ENCODE measurements at regions not wholly inside any gene's neighbourhood (a gene's known extent, or its start where the extent isn't known, plus 50 kb on each side); places are given as distances from the start of the nearest gene placed in this dataset.

DNA sequence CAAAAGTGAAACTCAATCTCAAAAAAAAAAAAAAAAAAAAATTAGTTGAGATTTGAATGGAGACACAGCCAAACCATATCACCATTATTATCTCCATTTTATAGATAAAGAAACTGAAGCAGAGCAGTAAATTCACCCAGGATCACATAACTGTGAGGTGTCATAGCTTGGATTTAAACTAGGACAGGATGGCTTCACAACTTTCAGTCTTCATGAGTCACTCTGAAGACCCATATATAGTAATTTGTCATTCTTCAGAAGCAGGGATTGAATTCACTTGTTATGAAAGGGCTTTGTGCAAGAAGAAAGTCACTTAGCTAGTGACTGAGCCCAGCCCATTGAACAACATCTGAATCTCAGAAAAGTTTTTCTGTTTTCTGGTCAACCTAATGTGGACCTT lies 60.5 kb upstream of the LRIG1 start:
- ChIA-PET POLR2A (no interaction called here), CTCF (no interaction called here)
- TF ChIP-seq CTBP1 (IDR thresholded peaks at IDR 0.05; ENCODE audit: borderline replicate concordance), result no peak
- TF ChIP-seq L3MBTL2 (conservative IDR thresholded peaks at IDR 0.05), result no peak
- DNase-seq (ENCODE audit: extremely low spot score), result no peak

DNA sequence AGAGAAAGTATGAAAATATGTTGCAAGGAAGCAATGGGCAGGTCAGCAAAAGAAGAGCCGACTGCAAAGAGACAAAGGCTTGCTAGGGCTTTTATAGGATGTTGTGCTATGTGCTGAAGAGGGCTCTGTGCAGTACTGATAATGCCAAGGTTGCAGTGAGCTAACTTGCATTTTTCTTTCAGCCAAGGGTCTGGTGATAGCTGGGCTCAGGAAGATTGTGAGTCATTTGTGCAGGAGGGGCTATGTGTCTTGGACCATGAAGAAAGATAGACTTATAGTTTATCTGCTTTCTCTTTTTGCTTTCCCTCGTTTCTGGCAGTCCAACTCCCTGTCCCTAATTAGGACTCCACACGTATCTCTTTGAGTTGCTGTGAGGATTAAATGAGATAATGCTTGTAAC lies 64.5 kb upstream of the LRIG1 start:
- no peak for DNase-seq (ENCODE audit: extremely low spot score)
- CTCF ChIA-PET, result no interaction called here
- TF ChIP-seq, protein P1, sequence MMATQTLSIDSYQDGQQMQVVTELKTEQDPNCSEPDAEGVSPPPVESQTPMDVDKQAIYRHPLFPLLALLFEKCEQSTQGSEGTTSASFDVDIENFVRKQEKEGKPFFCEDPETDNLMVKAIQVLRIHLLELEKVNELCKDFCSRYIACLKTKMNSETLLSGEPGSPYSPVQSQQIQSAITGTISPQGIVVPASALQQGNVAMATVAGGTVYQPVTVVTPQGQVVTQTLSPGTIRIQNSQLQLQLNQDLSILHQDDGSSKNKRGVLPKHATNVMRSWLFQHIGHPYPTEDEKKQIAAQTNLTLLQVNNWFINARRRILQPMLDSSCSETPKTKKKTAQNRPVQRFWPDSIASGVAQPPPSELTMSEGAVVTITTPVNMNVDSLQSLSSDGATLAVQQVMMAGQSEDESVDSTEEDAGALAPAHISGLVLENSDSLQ (IDR thresholded peaks at IDR 0.05), result no peak
- TF ChIP-seq FOXK2 (IDR thresholded peaks at IDR 0.05) (no peak), L3MBTL2 (conservative IDR thresholded peaks at IDR 0.05) (no peak)
- POLR2A ChIA-PET, result no interaction called here

DNA sequence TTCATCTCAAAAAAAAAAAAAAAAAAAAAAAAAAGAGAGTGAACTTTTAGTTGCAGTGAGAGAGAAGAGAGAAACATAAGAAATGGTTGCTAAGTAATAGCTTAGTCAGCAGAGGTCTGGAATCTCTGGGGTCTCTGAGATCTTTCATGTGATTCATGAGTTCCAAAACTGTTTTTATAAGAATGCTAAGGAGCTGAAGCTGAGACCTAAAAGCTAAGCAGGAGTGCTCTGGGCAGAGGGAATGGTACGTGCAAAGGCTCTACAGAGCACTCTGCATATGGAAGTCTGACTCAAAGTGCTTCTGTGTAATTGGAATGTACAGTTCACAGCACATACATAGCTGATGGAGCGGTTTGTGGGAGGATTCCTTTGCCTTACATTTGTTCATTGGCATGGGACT lies 66.3 kb upstream of the LRIG1 start:
- ChIA-PET POLR2A (no interaction called here), CTCF (interaction anchor here (0.6 to 1.0 kb wide), 2 partner anchors 9 to 13 kb away, joined by 3 to 4 read pairs; no protein-coding TSS in a partner anchor)
- no peak for TF ChIP-seq FOXA1 (IDR thresholded peaks at IDR 0.05)
- DNase-seq (ENCODE audit: extremely low spot score), result no peak

DNA sequence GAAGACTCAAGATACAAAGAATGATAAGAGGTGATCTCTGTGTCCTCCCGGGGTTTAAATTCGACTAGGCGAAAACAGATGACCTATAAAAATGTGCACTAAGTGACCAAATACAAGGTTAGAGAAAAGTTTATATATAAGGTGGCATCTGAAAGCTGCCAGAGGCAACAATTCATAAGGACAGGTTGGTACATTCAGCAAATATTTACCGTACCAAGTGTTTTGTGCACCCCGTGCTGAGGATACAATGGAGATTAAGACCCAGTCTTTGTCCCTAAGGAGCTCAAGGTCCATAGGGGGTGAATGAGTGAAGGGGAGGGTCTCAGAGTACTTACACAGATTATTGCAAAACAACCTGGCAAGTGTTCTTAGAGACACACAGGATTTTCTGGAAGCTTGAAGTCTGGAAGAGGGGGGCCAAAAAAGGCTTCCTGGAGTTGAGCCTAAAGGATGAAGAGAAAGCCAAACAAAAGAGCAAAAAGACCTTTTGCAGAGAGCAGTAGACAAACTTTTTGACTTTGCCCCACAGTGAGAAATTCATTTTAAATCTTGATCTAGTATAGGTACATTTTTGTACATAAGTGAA lies 71.4 kb upstream of the LRIG1 start:
- DNase-seq (ENCODE audit: extremely low spot score), result no peak
- TF ChIP-seq ELF4 (IDR thresholded peaks at IDR 0.05), result no peak
- TF ChIP-seq SP1 (IDR thresholded peaks at IDR 0.05), result no peak
- TF ChIP-seq ARNT (IDR thresholded peaks at IDR 0.05), result no peak
- TF ChIP-seq HDGF (IDR thresholded peaks at IDR 0.05; ENCODE audit: borderline replicate concordance), result no peak
- no peak for TF ChIP-seq BHLHE40 (IDR thresholded peaks at IDR 0.05; ENCODE audit: borderline replicate concordance)
- no peak for TF ChIP-seq L3MBTL2 (conservative IDR thresholded peaks at IDR 0.05)
- TF ChIP-seq, protein P1 (IDR thresholded peaks at IDR 0.05), result no peak
- TF ChIP-seq FOXA1 (IDR thresholded peaks at IDR 0.05), result no peak
- no peak for TF ChIP-seq NFRKB (IDR thresholded peaks at IDR 0.05)
- TF ChIP-seq LEF1 (IDR thresholded peaks at IDR 0.05; ENCODE audit: borderline replicate concordance), result no peak
- TF ChIP-seq ZNF384 (IDR thresholded peaks at IDR 0.05), result no peak
- TF ChIP-seq FOXM1 (IDR thresholded peaks at IDR 0.05; ENCODE audit: borderline replicate concordance), result no peak
- TF ChIP-seq SUZ12 (IDR thresholded peaks at IDR 0.05), result no peak
- TF ChIP-seq FOXK2 (IDR thresholded peaks at IDR 0.05), result no peak
- no peak for TF ChIP-seq CTBP1 (IDR thresholded peaks at IDR 0.05; ENCODE audit: borderline replicate concordance)
- TF ChIP-seq TARDBP (IDR thresholded peaks at IDR 0.05), result no peak
- CTCF ChIA-PET, result no interaction called here
- POLR2A ChIA-PET, result no interaction called here

DNA sequence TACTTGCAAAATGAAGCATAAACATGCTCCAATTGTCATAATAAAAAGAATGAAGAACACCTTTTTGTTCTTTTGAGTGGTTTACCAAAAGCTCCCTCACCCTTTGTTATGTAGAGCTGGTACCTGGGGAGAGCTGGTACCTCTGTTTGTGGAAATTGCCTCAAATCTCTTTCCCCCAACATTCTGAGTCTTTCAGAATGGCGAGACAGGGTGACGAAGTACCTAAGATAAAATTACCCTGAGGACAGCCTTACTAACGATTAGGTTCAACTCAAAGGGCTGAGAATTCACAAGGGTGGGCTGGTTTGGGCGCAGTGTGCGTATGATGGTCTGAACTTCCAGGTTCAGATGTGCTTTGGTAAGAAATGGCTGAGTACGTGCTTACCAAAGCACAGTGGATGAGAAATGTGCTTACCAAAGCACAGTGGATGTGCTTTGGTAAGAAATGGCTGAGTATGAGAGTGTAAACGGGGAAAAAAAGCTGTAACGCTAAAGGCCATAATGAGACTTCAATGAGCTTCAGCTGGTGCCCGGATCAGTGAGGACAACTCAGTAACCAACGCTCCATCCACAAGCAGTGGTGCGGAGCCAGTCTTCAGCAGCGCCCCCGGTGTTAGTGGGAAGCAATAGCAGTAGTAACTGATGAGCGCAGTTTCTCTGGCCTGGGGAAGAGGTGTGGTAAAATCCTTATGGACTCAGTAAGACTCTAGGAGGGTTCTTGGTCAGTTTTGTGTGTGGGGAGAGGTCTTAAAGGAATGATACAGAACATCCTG lies 72.3 kb upstream of the LRIG1 start:
- CTCF ChIA-PET, result interaction anchor here (0.7 kb wide), 1 partner anchor 134 kb away, joined by 3 read pairs; no protein-coding TSS in a partner anchor
- POLR2A ChIA-PET, result no interaction called here
- peak; percentile 51 for DNase-seq (ENCODE audit: extremely low spot score)
- TF ChIP-seq ARNT (IDR thresholded peaks at IDR 0.05), result no peak
- TF ChIP-seq SP1 (IDR thresholded peaks at IDR 0.05), result no peak
- TF ChIP-seq BHLHE40 (IDR thresholded peaks at IDR 0.05; ENCODE audit: borderline replicate concordance), result no peak
- TF ChIP-seq ZNF384 (IDR thresholded peaks at IDR 0.05), result no peak
- no peak for TF ChIP-seq FOXM1 (IDR thresholded peaks at IDR 0.05; ENCODE audit: borderline replicate concordance)
- TF ChIP-seq FOXA1 (IDR thresholded peaks at IDR 0.05), result no peak
- TF ChIP-seq, protein P1 (IDR thresholded peaks at IDR 0.05), result no peak
- TF ChIP-seq SUZ12 (IDR thresholded peaks at IDR 0.05), result no peak
- TF ChIP-seq HDGF (IDR thresholded peaks at IDR 0.05; ENCODE audit: borderline replicate concordance), result no peak
- no peak for TF ChIP-seq ELF4 (IDR thresholded peaks at IDR 0.05)
- TF ChIP-seq NFRKB (IDR thresholded peaks at IDR 0.05), result no peak
- no peak for TF ChIP-seq L3MBTL2 (conservative IDR thresholded peaks at IDR 0.05)
- TF ChIP-seq FOXK2 (IDR thresholded peaks at IDR 0.05), result no peak
- TF ChIP-seq LEF1 (IDR thresholded peaks at IDR 0.05; ENCODE audit: borderline replicate concordance), result no peak
- no peak for TF ChIP-seq CTBP1 (IDR thresholded peaks at IDR 0.05; ENCODE audit: borderline replicate concordance)
- no peak for TF ChIP-seq TARDBP (IDR thresholded peaks at IDR 0.05)

DNA sequence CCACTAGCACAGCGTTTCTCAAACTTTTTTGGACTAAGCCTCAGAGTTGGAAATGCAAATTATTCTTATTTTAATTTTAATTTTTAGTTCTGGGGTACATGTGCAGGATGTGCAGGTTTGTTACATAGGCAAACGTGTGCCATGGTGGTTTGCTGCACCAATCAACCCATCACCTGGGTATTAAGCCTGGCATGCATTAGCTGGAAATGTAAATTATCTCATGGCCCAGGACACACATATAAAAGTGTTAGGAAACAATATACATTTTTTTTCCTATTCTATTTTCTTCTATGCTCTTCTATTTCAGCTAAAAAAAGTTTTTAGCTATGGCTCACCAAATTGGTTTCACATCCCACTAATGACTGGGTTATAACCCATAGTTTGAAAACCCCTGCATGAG lies 73.3 kb upstream of the LRIG1 start:
- DNase-seq (ENCODE audit: extremely low spot score), result no peak
- TF ChIP-seq FOXA1 (IDR thresholded peaks at IDR 0.05) (no peak), FOXM1 (IDR thresholded peaks at IDR 0.05; ENCODE audit: borderline replicate concordance) (no peak), LEF1 (IDR thresholded peaks at IDR 0.05; ENCODE audit: borderline replicate concordance) (no peak), ARNT (IDR thresholded peaks at IDR 0.05) (no peak), NFRKB (IDR thresholded peaks at IDR 0.05) (no peak), ZNF384 (IDR thresholded peaks at IDR 0.05) (no peak), SP1 (IDR thresholded peaks at IDR 0.05) (no peak), L3MBTL2 (conservative IDR thresholded peaks at IDR 0.05) (no peak), FOXK2 (IDR thresholded peaks at IDR 0.05) (no peak), SUZ12 (IDR thresholded peaks at IDR 0.05) (no peak), ELF4 (IDR thresholded peaks at IDR 0.05) (no peak), TARDBP (IDR thresholded peaks at IDR 0.05) (no peak), CTBP1 (IDR thresholded peaks at IDR 0.05; ENCODE audit: borderline replicate concordance) (no peak), BHLHE40 (IDR thresholded peaks at IDR 0.05; ENCODE audit: borderline replicate concordance) (no peak)
- TF ChIP-seq, protein P1 (IDR thresholded peaks at IDR 0.05), result no peak
- ChIA-PET CTCF (no interaction called here), POLR2A (no interaction called here)
